HL-60 (cell line): ENCODE measurements at regions not wholly inside any gene's neighbourhood (a gene's known extent, or its start where the extent isn't known, plus 50 kb on each side); places are given as distances from the start of the nearest gene placed in this dataset.

Experiments used
- POLR2AphosphoS5 ChIP-seq: IDR thresholded peaks from 2 replicates; pipeline ENCODE4 v1.6.1; 2012; ENCODE audit warnings: low read depth
- TF ChIP-seq, protein P1 (sequence below): IDR thresholded peaks from one replicate; pipeline ENCODE4 v1.5.1; 2011; ENCODE audit warnings: low read length, control low read depth, inconsistent platforms; ENCODE audit not compliant: insufficient read depth

DNA sequence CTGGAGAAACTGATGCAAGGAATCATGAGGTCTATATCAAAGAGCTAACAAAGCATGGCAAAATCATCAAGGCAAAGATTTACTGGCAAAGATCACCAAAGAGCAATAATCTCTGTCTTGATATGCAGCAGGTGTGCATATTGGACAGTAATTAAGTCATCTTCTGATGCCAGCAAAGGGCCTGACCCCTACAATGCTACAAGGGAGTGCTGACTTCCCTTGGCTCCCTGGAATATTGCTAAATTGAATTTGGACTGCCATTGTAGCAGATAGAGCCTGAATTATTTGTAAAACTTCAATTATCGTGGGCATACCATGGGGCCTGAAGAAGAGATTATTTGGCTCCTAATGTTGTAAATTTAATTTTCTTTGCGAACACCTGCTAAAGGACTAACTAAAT, 307.9 kb upstream of the SYT1 start:
- TF ChIP-seq, protein P1, sequence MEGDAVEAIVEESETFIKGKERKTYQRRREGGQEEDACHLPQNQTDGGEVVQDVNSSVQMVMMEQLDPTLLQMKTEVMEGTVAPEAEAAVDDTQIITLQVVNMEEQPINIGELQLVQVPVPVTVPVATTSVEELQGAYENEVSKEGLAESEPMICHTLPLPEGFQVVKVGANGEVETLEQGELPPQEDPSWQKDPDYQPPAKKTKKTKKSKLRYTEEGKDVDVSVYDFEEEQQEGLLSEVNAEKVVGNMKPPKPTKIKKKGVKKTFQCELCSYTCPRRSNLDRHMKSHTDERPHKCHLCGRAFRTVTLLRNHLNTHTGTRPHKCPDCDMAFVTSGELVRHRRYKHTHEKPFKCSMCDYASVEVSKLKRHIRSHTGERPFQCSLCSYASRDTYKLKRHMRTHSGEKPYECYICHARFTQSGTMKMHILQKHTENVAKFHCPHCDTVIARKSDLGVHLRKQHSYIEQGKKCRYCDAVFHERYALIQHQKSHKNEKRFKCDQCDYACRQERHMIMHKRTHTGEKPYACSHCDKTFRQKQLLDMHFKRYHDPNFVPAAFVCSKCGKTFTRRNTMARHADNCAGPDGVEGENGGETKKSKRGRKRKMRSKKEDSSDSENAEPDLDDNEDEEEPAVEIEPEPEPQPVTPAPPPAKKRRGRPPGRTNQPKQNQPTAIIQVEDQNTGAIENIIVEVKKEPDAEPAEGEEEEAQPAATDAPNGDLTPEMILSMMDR: no peak
- TF ChIP-seq POLR2AphosphoS5: no peak
